Activated T-helper 2 cell treated with anti-CD3 and anti-CD28 coated beads, Interferon-gamma antibody, Interleukin-2, Interleukin-4, amounts not matched to agents 10 μg/mL and 5 μg/mL and 100 μg/mL, durations not matched to agents 14 hours and 24 hours and 36 hours (primary cell): ENCODE measurements at regions not wholly inside any gene's neighbourhood (a gene's known extent, or its start where the extent isn't known, plus 50 kb on each side); places are given as distances from the start of the nearest gene placed in this dataset.
"Not testable (repeated sequence)": the region's sequence is repeated elsewhere in the genome, so short reads cannot be mapped to it uniquely, and the experiment has no call there.

Source experiments
- DNase-seq: peaks from one replicate; pipeline ENCODE4 v3.0.0; 2021; ENCODE audit warnings: low spot score
- H3K27ac Mint-ChIP-seq: one replicate; pipeline ENCODE4 v1.8.0; 2021; ENCODE audit warnings: mixed read lengths
- H3K27me3 Mint-ChIP-seq: one replicate; pipeline ENCODE4 v1.8.0; 2021; ENCODE audit warnings: low read depth, mixed read lengths
- H3K36me3 Mint-ChIP-seq: one replicate; pipeline ENCODE4 v1.8.0; 2021; ENCODE audit warnings: low read depth, mixed read lengths
- H3K4me1 Mint-ChIP-seq: one replicate; pipeline ENCODE4 v1.8.0; 2021; ENCODE audit warnings: low read depth, mixed read lengths
- H3K4me3 Mint-ChIP-seq: one replicate; pipeline ENCODE4 v1.8.0; 2021; ENCODE audit warnings: low read depth, mild to moderate bottlenecking, moderate library complexity, mixed read lengths
- H3K9me3 Mint-ChIP-seq: one replicate; pipeline ENCODE4 v1.8.0; 2021; ENCODE audit warnings: mixed read lengths
- intact Hi-C: fragments of 100-400 bp; cut with micrococcal nuclease; formaldehyde crosslinking; loops from one replicate; pipeline ENCODE4 v1.15.1; 2023

DNA sequence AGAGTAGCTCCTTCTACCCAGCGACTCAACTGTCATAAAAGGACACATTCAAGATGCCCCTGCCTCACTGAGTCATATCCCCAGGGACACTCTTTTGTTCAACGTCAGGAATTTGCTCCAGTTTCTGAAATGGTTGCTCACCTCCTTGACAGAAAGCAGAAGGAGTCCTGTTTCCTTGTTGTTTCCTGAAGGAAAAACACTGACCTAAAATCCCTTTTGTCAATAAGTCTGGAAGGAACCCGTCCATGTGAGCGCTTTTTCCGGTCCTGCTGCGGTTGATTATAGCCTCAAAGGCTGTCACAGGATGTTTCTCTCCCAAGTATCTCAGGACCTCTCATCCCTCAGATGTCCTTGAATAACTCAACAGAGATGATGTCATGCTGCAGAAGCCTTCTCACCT is 113.6 kb upstream of the PLEKHG1 start:
- Mint-ChIP-seq H3K4me3 (no peak overlapping the region), H3K36me3 (no peaks in the 10 kb centered on the region), H3K27me3 (peaks cover 27% of the 10 kb centered on the region), H3K9me3 (no peaks in the 10 kb centered on the region), H3K27ac (no peak overlapping the region), H3K4me1 (peaks cover 2% of the 10 kb centered on the region)
- intact Hi-C loops: no loop called here
- DNase-seq: no peak

GRCh38 chr6:150490586-150490985 is 109.1 kb upstream of the PLEKHG1 start:
- Mint-ChIP-seq H3K27ac (no peak overlapping the region), H3K27me3 (peaks cover 19% of the 10 kb centered on the region), H3K4me3 (no peak overlapping the region), H3K36me3 (peaks cover 2% of the 10 kb centered on the region), H3K9me3 (peaks cover 15% of the 10 kb centered on the region), H3K4me1 (peaks cover 14% of the 10 kb centered on the region)
- DNase-seq: no peak
- intact Hi-C loops: no loop called here

GRCh38 chr6:150491131-150491810 is 108.4 kb upstream of the PLEKHG1 start:
- Mint-ChIP-seq H3K27ac (peak overlapping the region; percentile 23), H3K4me1 (peaks cover 14% of the 10 kb centered on the region), H3K9me3 (peaks cover 15% of the 10 kb centered on the region), H3K4me3 (no peak overlapping the region), H3K27me3 (peaks cover 18% of the 10 kb centered on the region), H3K36me3 (peaks cover 2% of the 10 kb centered on the region)
- DNase-seq: no peak
- intact Hi-C loops: loop anchor here (1.0 kb wide), 1 partner anchor 73 kb away; no protein-coding TSS in a partner anchor

- intact Hi-C loops: loop anchor here (1.0 kb wide), 1 partner anchor 73 kb away; no protein-coding TSS in a partner anchor
- no peak overlapping the region for H3K27ac Mint-ChIP-seq
- DNase-seq: no peak
- no peak overlapping the region for H3K4me3 Mint-ChIP-seq
- H3K9me3 Mint-ChIP-seq: peaks cover 15% of the 10 kb centered on the region
- peaks cover 17% of the 10 kb centered on the region for H3K27me3 Mint-ChIP-seq
- H3K4me1 Mint-ChIP-seq: peaks cover 14% of the 10 kb centered on the region
- peaks cover 2% of the 10 kb centered on the region for H3K36me3 Mint-ChIP-seq
Observed at GRCh38 chr6:150491811-150492172, 107.9 kb upstream of the PLEKHG1 start.

DNA sequence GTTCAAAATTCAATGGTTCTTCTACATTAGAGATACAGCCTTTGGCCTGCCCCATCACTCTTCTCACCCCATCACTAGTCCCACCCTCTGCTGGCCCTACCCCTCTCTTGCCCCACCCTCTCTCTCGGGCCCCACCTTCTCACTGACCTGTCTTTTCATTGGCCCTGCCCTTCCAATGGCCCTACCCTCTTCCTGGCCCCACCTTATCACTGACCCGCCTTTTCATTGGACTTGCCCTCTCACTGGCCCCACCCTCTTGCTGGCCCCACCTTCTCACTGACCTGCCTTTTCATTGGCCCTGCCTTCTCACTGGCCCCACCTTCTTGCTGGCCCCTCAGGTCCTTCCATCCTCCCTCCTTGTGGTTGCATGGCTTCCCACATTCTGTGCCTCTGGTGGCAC is 107.2 kb upstream of the PLEKHG1 start:
- no peak for DNase-seq
- Mint-ChIP-seq H3K4me3 (no peak overlapping the region), H3K36me3 (peaks cover 2% of the 10 kb centered on the region), H3K9me3 (peaks cover 15% of the 10 kb centered on the region), H3K27ac (no peak overlapping the region), H3K4me1 (peaks cover 14% of the 10 kb centered on the region), H3K27me3 (peaks cover 17% of the 10 kb centered on the region)
- intact Hi-C loops: no loop called here

- intact Hi-C loops: no loop called here
- no peak overlapping the region for H3K4me3 Mint-ChIP-seq
- no peak for DNase-seq
- no peak overlapping the region for H3K27ac Mint-ChIP-seq
- peaks cover 15% of the 10 kb centered on the region for H3K9me3 Mint-ChIP-seq
- peaks cover 2% of the 10 kb centered on the region for H3K36me3 Mint-ChIP-seq
- H3K27me3 Mint-ChIP-seq: peaks cover 13% of the 10 kb centered on the region
- peaks cover 14% of the 10 kb centered on the region for H3K4me1 Mint-ChIP-seq
Observed at GRCh38 chr6:150492941-150493340, 106.7 kb upstream of the PLEKHG1 start.

DNA sequence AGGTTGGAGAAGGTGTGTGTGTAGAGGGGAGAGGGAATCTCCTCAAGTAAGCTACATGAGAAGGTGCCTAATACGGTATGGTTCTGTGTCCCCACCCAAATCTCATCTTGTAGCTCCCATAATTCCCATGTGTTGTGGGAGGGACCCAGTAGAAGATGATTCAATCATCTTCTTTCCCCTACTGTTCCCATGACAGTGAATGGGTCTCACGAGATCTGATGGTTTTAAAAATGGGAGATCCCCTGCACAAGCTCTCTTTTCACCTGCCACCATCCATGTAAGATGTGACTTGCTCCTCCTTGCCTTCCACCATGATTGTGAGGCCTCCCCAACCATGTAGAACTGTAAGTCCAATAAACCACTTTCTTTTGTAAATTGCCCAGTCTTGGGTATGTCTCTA is 106.1 kb upstream of the PLEKHG1 start:
- H3K27me3 Mint-ChIP-seq, H3K4me3 Mint-ChIP-seq, intact Hi-C loops, DNase-seq, H3K27ac Mint-ChIP-seq, H3K36me3 Mint-ChIP-seq: not testable (repeated sequence)
- H3K9me3 Mint-ChIP-seq: peaks cover 15% of the 10 kb centered on the region
- H3K4me1 Mint-ChIP-seq: peaks cover 14% of the 10 kb centered on the region

- Mint-ChIP-seq H3K27ac (no peak overlapping the region), H3K4me3 (no peak overlapping the region), H3K27me3 (peaks cover 12% of the 10 kb centered on the region), H3K36me3 (peaks cover 2% of the 10 kb centered on the region), H3K9me3 (peaks cover 15% of the 10 kb centered on the region), H3K4me1 (peaks cover 14% of the 10 kb centered on the region)
- no peak for DNase-seq
- intact Hi-C loops: no loop called here
Observed at GRCh38 chr6:150494241-150494640, 105.4 kb upstream of the PLEKHG1 start.

- intact Hi-C loops: no loop called here
- peaks cover 15% of the 10 kb centered on the region for H3K9me3 Mint-ChIP-seq
- no peak overlapping the region for H3K27ac Mint-ChIP-seq
- peaks cover 14% of the 10 kb centered on the region for H3K4me1 Mint-ChIP-seq
- H3K4me3 Mint-ChIP-seq: no peak overlapping the region
- DNase-seq: no peak
- H3K27me3 Mint-ChIP-seq: peaks cover 10% of the 10 kb centered on the region
- H3K36me3 Mint-ChIP-seq: peaks cover 2% of the 10 kb centered on the region
Observed at GRCh38 chr6:150495126-150495525, 104.6 kb upstream of the PLEKHG1 start.

DNA sequence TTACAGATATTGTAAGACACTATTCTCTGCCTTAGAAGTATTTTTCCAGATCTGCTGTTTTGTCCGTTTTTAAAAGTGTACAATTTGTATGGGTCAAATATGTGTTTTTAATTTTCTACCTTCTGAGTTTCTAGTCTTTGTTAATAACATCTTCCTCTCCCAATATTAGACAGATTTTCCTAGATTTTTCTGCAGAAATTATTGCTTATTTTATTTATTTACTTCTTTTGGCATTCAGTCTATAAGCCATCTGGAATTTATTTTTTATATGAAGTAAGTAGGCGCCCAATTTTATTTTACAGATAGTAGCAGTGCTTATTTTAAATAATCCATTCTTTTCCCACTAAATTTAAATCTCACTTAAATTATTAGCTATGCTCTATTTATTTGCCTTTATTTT is 103.1 kb upstream of the PLEKHG1 start:
- peaks cover 15% of the 10 kb centered on the region for H3K9me3 Mint-ChIP-seq
- H3K4me3 Mint-ChIP-seq: no peak overlapping the region
- intact Hi-C loops: no loop called here
- H3K27me3 Mint-ChIP-seq: peaks cover 10% of the 10 kb centered on the region
- H3K27ac Mint-ChIP-seq: no peak overlapping the region
- H3K4me1 Mint-ChIP-seq: peaks cover 6% of the 10 kb centered on the region
- H3K36me3 Mint-ChIP-seq: peaks cover 2% of the 10 kb centered on the region
- no peak for DNase-seq

- intact Hi-C loops: no loop called here
- peaks cover 14% of the 10 kb centered on the region for H3K27me3 Mint-ChIP-seq
Observed at GRCh38 chr6:150499882-150500312, 99.8 kb upstream of the PLEKHG1 start.

DNA sequence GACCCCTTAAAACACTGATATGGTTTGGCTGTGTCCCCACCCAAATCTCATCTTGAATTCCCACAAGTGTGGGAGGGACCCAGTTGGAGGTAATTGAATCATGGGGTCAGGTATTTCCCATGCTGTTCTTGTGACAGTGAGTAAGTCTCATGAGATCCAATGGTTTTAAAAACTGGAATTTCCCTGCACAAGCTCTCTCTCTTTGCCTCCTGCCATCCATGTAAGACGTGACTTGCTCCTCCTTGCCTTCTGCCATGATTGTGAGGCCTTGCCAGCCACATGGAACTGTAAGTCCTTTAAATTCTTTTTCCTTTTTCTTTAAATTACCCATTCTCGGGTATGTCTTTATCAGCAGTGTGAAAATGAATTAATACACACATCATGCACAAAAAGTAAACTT is 99.1 kb upstream of the PLEKHG1 start:
- H3K36me3 Mint-ChIP-seq, DNase-seq, intact Hi-C loops, H3K4me1 Mint-ChIP-seq, H3K27ac Mint-ChIP-seq, H3K4me3 Mint-ChIP-seq, H3K9me3 Mint-ChIP-seq: not testable (repeated sequence)
- peaks cover 14% of the 10 kb centered on the region for H3K27me3 Mint-ChIP-seq

More at GRCh38 chr6:150499882-150500312, 99.8 kb upstream of the PLEKHG1 start:
- H3K9me3 Mint-ChIP-seq: no peaks in the 10 kb centered on the region
- DNase-seq: no peak
- H3K4me1 Mint-ChIP-seq: no peaks in the 10 kb centered on the region
- H3K27ac Mint-ChIP-seq: no peak overlapping the region
- no peaks in the 10 kb centered on the region for H3K36me3 Mint-ChIP-seq
- no peak overlapping the region for H3K4me3 Mint-ChIP-seq

DNA sequence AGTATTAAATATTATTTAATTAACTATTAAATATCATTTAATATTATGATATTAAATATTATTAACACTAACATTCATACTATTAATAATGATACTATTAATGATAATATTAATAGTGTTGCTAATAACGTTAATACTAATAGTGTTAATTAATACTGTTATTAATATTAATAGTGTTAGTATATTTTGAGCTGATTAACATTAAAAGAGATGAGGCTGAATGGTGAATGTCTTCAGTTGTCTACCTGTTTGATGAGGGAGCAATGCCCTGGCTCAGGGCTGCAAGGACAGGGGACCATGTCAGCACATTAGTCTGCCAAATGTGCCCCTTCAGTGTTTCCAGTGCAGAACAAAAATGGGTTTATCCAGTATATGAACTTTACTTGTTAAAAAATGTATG is 96.6 kb upstream of the PLEKHG1 start:
- H3K4me1 Mint-ChIP-seq: no peaks in the 10 kb centered on the region
- H3K27ac Mint-ChIP-seq: no peak overlapping the region
- H3K36me3 Mint-ChIP-seq: no peaks in the 10 kb centered on the region
- H3K4me3 Mint-ChIP-seq: no peak overlapping the region
- DNase-seq: no peak
- intact Hi-C loops: no loop called here
- peaks cover 11% of the 10 kb centered on the region for H3K27me3 Mint-ChIP-seq
- H3K9me3 Mint-ChIP-seq: no peaks in the 10 kb centered on the region
